SK-N-SH (cell line): ENCODE measurements at regions not wholly inside any gene's neighbourhood (a gene's known extent, or its start where the extent isn't known, plus 50 kb on each side); places are given as distances from the start of the nearest gene placed in this dataset.

Source experiments
- CTCF ChIA-PET: fragments of 300-600, 350-600 bp; formaldehyde crosslinking; extraction: SDS; loops from one replicate; lab custom pipeline; 2021; lab: Yijun Ruan, JAX
- POLR2A ChIA-PET: fragments of 350-600 bp; sonication (Branson Sonifier 250); formaldehyde crosslinking; extraction: SDS; loops from one replicate; lab custom pipeline; 2020; ENCODE audit warnings: antibody characterized with exemption, inconsistent platforms; lab: Yijun Ruan, JAX
- DNase-seq: peaks from one replicate; pipeline ENCODE4 v3.0.0; 2012
- H2AFZ ChIP-seq: fragments of 200-600 bp; sonication (generic); 2 replicates; pipeline ENCODE4 v1.8.1; 2016; ENCODE audit warnings: antibody characterized with exemption, mild to moderate bottlenecking, low read depth
- H3F3A ChIP-seq: fragments of 200-600 bp; sonication (generic); replicated peaks from 2 replicates; pipeline ENCODE3; 2016; ENCODE audit warnings: antibody characterized with exemption, mild to moderate bottlenecking; ENCODE audit not compliant: insufficient read depth
- H3K27ac ChIP-seq, 2 experiments: fragments of 200-500 bp in 1 of 2; fragments of 200-600 bp in 1 of 2; sonication (Bioruptor generic) in 1 of 2; sonication (generic), shearing (Covaris generic) in 1 of 2; 2 replicates each; pipeline versions ENCODE4 v1.5.1 to v1.6.1; 2014 to 2016; ENCODE audit warnings: low read depth in 2 of 2, inconsistent platforms in 1 of 2, low read length in 1 of 2, mild to moderate bottlenecking in 1 of 2, mixed read lengths in 1 of 2
- H3K27me3 ChIP-seq: fragments of 200-600 bp; sonication (generic), shearing (Covaris generic); 2 replicates; pipeline ENCODE4 v1.6.1; 2016; ENCODE audit warnings: mixed run types; ENCODE audit not compliant: insufficient read depth
- H3K36me3 ChIP-seq, 2 experiments: fragments of 200-500 bp in 1 of 2; fragments of 200-600 bp in 1 of 2; sonication (Bioruptor generic) in 1 of 2; sonication (generic) in 1 of 2; replicated peaks in 1 of 2; 2 replicates each; pipeline versions ENCODE3 to v1.5.1; 2014 to 2016; ENCODE audit warnings: low read length in 1 of 2, mild to moderate bottlenecking in 1 of 2; ENCODE audit not compliant: insufficient read depth in 2 of 2, control insufficient read depth in 1 of 2
- H3K4me1 ChIP-seq, 2 experiments: fragments of 200-500 bp in 1 of 2; fragments of 200-600 bp in 1 of 2; sonication (Bioruptor generic) in 1 of 2; sonication (generic), shearing (Covaris generic) in 1 of 2; 2 replicates each; pipeline versions ENCODE4 v1.5.1 to v1.6.1; 2014 to 2016; ENCODE audit warnings: low read depth in 1 of 2, low read length in 1 of 2, mixed run types in 1 of 2; ENCODE audit not compliant: insufficient read depth in 2 of 2, control insufficient read depth in 1 of 2
- H3K4me2 ChIP-seq: fragments of 200-600 bp; sonication (generic), shearing (Covaris generic); 2 replicates; pipeline ENCODE4 v1.6.1; 2017; ENCODE audit warnings: mixed run types
- H3K4me3 ChIP-seq, 2 experiments: fragments of 200-500 bp in 1 of 2; fragments of 200-600 bp in 1 of 2; sonication (Bioruptor generic) in 1 of 2; sonication (generic), shearing (Covaris generic) in 1 of 2; 2 replicates each; pipeline versions ENCODE4 v1.5.1 to v1.8.1; 2014 to 2016; ENCODE audit warnings: low read depth in 2 of 2, inconsistent platforms in 1 of 2, low read length in 1 of 2, mild to moderate bottlenecking in 1 of 2, mixed read lengths in 1 of 2, moderate library complexity in 1 of 2
- H3K79me2 ChIP-seq: fragments of 200-600 bp; sonication (generic); 2 replicates; pipeline ENCODE4 v1.8.1; 2017; ENCODE audit warnings: mild to moderate bottlenecking; ENCODE audit not compliant: insufficient read depth
- H3K9ac ChIP-seq: fragments of 200-600 bp; sonication (generic); 2 replicates; pipeline ENCODE4 v1.6.1; 2017; ENCODE audit warnings: mixed run types
- H3K9me2 ChIP-seq: fragments of 200-600 bp; sonication (generic); 2 replicates; pipeline ENCODE4 v1.6.1; 2017; ENCODE audit warnings: mixed run types
- H3K9me3 ChIP-seq: fragments of 200-600 bp; sonication (generic); 2 replicates; pipeline ENCODE4 v1.6.1; 2017; ENCODE audit warnings: mixed run types, mild to moderate bottlenecking, moderate library complexity
- H4K20me1 ChIP-seq: fragments of 200-600 bp; sonication (generic); 2 replicates; pipeline ENCODE4 v1.6.1; 2017; ENCODE audit warnings: mild to moderate bottlenecking, mixed run types; ENCODE audit not compliant: insufficient read depth
- ELF1 ChIP-seq: IDR thresholded peaks from 2 replicates; pipeline ENCODE4 v1.4.0; 2012
- FOXJ3 ChIP-seq: sonication (generic); formaldehyde crosslinking; IDR thresholded peaks from 2 replicates; pipeline ENCODE4 v1.5.1; 2020; ENCODE audit warnings: mild to moderate bottlenecking, missing genetic modification reagents
- JUND ChIP-seq: IDR thresholded peaks from 2 replicates; pipeline ENCODE4 v1.4.0; 2012
- MEF2A ChIP-seq: IDR thresholded peaks from 2 replicates; pipeline ENCODE4 v1.4.0; 2012; ENCODE audit warnings: low read depth, borderline replicate concordance
- MXI1 ChIP-seq: IDR thresholded peaks from 2 replicates; pipeline ENCODE4 v1.6.1; 2012; ENCODE audit warnings: mild to moderate bottlenecking, low read depth, low read length, improper control_type of control experiment
- POLR2AphosphoS5 ChIP-seq: IDR thresholded peaks from 2 replicates; pipeline ENCODE4 v1.6.1; 2012; ENCODE audit warnings: low read depth, low read length
- SIN3A ChIP-seq: IDR thresholded peaks from 2 replicates; pipeline ENCODE4 v1.6.1; 2012; ENCODE audit warnings: low read depth, mild to moderate bottlenecking, low read length, moderate library complexity, borderline replicate concordance
- SMC3 ChIP-seq: IDR thresholded peaks from 2 replicates; pipeline ENCODE4 v1.6.1; 2012; ENCODE audit warnings: low read depth, low read length, improper control_type of control experiment
- TAF1 ChIP-seq: IDR thresholded peaks from 2 replicates; pipeline ENCODE4 v1.6.1; 2012; ENCODE audit warnings: low read depth, mild to moderate bottlenecking, low read length, moderate library complexity, borderline replicate concordance
- TCF12 ChIP-seq: IDR thresholded peaks from 2 replicates; pipeline ENCODE4 v1.4.0; 2012
- YY1 ChIP-seq: IDR thresholded peaks from 2 replicates; pipeline ENCODE4 v1.4.0; 2012; ENCODE audit warnings: low read depth, mild to moderate bottlenecking
- WGBS: methylation state at CpG from one replicate; pipeline ENCODE4 v1.1.6; 2017; ENCODE audit warnings: low lambda C conversion rate; 5-methylcytosine and 5-hydroxymethylcytosine counted together
- TF ChIP-seq, protein P1 (sequence below): fragments of 200-600 bp; sonication (generic); IDR thresholded peaks from 2 replicates; pipeline ENCODE4 v1.6.1; 2017; ENCODE audit warnings: antibody characterized with exemption, mild to moderate bottlenecking, moderate library complexity

GRCh38 chr9:80503671-80504281 is 932.0 kb downstream of the TLE4 start:
- H3K4me2 ChIP-seq = no peak overlapping the region
- H3K36me3 ChIP-seq = no peaks in the 10 kb centered on the region
- TF ChIP-seq MXI1 (no peak), SIN3A (no peak)
- H3K27ac ChIP-seq = no peak overlapping the region
- no peak overlapping the region for H3K9ac ChIP-seq
- H3K4me1 ChIP-seq = no peaks in the 10 kb centered on the region
- no peaks in the 10 kb centered on the region for H3K9me3 ChIP-seq
- no peak for DNase-seq
- whole genome bisulfite sequencing = 9% methylated on average over 2 of the region's 2 CpGs
- POLR2A ChIA-PET = no interaction called here
- H3K27me3 ChIP-seq = no peaks in the 10 kb centered on the region
- no peaks in the 10 kb centered on the region for H4K20me1 ChIP-seq
- no peak overlapping the region for H3K4me3 ChIP-seq
- no peaks in the 10 kb centered on the region for H3K9me2 ChIP-seq
- CTCF ChIA-PET = interaction anchor here (1.3 kb wide), 1 partner anchor 14 kb away, joined by 3 read pairs; no protein-coding TSS in a partner anchor
- H3K79me2 ChIP-seq = no peaks in the 10 kb centered on the region
- H3F3A ChIP-seq = no peaks in the 10 kb centered on the region
- no peak overlapping the region for H2AFZ ChIP-seq

DNA sequence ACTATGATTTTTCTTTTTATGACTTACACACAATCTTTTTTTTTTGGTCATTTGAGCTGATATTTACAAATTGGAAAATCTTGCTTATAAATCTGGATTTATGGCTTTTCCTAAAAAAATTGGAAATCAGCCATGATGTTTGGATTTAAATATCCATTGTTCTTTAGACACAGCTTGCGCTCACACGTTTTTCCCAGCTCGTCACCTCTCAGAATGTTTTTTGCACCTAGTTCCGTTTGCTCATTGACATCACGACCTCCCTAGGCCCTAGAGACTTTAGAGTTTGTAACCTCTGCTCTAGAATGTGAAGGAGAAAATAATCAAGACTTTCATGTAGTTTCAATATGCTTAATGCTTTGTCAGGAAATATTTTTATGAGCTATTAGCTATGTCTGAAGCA is 930.5 kb downstream of the TLE4 start:
- H3K79me2 ChIP-seq = no peaks in the 10 kb centered on the region
- TF ChIP-seq FOXJ3 (CRISPR knock-in tag) (no peak), YY1 (no peak), MEF2A (no peak), JUND (no peak), TAF1 (no peak), POLR2AphosphoS5 (no peak), SMC3 (no peak), TCF12 (no peak), ELF1 (no peak)
- TF ChIP-seq, protein P1, sequence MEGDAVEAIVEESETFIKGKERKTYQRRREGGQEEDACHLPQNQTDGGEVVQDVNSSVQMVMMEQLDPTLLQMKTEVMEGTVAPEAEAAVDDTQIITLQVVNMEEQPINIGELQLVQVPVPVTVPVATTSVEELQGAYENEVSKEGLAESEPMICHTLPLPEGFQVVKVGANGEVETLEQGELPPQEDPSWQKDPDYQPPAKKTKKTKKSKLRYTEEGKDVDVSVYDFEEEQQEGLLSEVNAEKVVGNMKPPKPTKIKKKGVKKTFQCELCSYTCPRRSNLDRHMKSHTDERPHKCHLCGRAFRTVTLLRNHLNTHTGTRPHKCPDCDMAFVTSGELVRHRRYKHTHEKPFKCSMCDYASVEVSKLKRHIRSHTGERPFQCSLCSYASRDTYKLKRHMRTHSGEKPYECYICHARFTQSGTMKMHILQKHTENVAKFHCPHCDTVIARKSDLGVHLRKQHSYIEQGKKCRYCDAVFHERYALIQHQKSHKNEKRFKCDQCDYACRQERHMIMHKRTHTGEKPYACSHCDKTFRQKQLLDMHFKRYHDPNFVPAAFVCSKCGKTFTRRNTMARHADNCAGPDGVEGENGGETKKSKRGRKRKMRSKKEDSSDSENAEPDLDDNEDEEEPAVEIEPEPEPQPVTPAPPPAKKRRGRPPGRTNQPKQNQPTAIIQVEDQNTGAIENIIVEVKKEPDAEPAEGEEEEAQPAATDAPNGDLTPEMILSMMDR = no peak
- POLR2A ChIA-PET = no interaction called here

More for the DNA sequence above, 930.5 kb downstream of the TLE4 start:
- no peak overlapping the region for H3K4me3 ChIP-seq
- H3K9me2 ChIP-seq = no peaks in the 10 kb centered on the region
- CTCF ChIA-PET = interaction anchor here (1.1 kb wide), 1 partner anchor 8 kb away, joined by 3 read pairs; no protein-coding TSS in a partner anchor
- no peak overlapping the region for H3K27ac ChIP-seq
- H3K36me3 ChIP-seq = no peaks in the 10 kb centered on the region
- H3K27me3 ChIP-seq = no peaks in the 10 kb centered on the region
- H4K20me1 ChIP-seq = no peaks in the 10 kb centered on the region
- no peaks in the 10 kb centered on the region for H3K4me1 ChIP-seq
- no peak overlapping the region for H2AFZ ChIP-seq
- H3K9me3 ChIP-seq = no peaks in the 10 kb centered on the region
- WGBS = 43% methylated on average over 5 of the region's 5 CpGs
- H3K9ac ChIP-seq = no peak overlapping the region
- no peak overlapping the region for H3K4me2 ChIP-seq
- H3F3A ChIP-seq = no peaks in the 10 kb centered on the region
- no peak for DNase-seq
